ENCODE measurements at regions not wholly inside any gene's neighbourhood (a gene's known extent, or its start where the extent isn't known, plus 50 kb on each side); places are given as distances from the start of the nearest gene placed in this dataset.

GRCh38 chr2:64221935-64222334 lies 77.7 kb upstream of the PELI1 start:
- no peak for DNase-seq

- DNase-seq, result no peak
Observed at GRCh38 chr2:64222351-64222750, 78.1 kb upstream of the PELI1 start.

- no peak for DNase-seq
Observed at GRCh38 chr2:64223055-64223454, 78.8 kb upstream of the PELI1 start.

DNA sequence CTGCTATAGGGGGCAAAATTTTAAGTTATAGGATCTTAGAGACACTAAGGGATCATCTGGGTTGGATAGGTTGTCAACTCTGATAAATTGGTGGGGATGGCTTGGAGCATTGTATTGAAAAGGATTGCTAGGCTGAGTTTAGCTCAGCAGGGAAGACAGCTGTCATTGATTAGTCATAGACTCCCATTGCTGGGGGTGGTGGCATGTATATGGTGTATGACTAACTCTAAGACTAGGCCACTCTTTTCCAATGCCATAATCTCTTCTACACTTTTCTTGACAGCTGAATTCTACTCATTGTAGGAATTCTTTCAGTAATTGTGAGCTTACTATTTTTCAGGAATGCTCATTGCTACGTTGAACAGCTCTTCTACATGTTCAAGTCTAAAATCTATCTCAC lies 81.3 kb upstream of the PELI1 start:
- no peak for DNase-seq

DNA sequence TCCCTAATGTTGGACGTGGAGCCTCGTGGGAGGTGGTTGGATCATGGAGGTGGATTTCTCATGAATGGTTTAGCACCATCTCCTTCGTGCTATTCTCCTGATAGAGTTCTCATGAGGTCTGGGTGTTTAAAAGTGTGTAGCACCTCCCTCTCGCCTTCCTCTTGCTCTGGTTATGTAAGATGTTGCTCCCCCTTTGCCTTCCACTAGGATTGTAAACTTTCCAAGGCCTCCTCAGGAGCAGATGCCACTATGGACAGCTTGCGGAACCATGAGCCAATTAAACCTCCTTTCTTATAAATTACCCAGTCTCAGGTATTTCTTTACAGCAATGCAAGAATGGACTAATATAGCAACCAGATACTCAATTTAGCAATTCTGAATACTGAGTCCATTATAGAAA lies 82.4 kb upstream of the PELI1 start:
- no peak for DNase-seq

DNA sequence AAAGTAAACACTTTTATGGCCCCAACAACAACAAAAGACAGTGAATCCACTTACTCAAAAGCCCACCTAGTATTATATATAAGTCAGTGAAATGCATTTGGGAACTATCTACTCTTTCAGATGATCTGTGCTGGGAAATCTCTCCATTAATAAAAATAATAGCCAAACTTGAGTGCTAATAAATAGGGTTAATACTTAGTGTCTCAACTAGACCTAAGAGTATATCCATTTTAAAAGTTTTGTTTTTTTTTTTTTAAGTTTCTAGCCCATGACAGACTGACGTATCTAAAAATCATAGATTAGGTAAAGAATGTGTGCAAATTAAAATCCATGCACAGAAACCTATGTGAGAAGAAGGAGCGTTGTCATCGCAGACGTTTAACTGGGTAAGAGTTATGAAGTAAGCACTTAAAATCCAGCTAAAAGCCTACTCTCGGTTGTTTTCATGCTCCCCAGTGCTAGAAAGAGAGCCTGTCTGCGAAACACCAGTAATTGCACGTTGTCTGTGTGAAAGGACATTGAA lies 83.4 kb upstream of the PELI1 start:
- DNase-seq, result no peak

DNA sequence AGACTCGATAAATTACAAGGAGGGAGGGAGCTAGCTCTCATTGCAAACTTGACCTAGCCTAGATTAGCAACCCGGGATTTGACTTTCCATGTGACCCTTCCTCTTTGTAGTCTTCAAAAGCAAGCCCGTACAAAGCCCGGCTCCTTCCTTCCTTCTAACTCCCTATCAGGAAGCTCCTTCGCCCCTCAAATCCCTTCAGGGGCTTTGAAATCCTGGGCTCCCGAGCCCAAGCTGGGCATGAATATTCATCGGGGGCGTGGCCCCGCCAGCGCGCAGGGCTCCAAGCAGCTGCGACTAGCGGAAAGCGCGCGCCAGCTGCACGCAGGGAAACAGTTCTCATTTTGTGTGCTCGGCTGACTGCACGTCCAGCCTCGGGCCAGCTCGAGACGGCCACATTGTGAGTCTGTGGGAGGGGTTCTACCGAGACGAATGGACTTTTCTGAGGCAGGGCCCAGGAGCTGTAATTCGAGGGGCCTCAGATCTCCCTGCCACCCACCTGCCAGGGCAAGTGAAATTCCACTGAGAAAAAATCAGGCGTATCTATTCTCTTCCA lies 84.0 kb upstream of the PELI1 start:
- DNase-seq, result peak; percentile 86

- DNase-seq, result no peak
Observed at GRCh38 chr2:64228918-64229317, 84.7 kb upstream of the PELI1 start.

DNA sequence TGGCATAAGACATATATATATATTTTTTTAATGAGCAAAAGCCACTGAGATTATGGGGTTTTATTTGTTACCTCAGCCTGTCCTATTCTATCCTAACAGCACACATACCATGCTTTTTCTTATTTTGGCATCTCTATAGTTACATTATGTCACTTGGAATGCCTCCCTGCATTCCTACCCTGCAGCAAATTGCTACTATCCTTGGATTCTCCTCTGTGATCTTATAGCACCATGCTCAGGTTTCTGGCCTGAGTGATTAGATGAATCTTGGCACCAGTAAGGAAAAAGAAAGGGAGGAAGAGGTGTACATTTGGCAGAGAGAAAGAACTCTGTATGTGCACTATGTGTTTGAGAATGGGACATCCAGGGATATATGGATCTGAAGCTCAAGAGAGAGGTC lies 86.3 kb upstream of the PELI1 start:
- no peak for DNase-seq

DNA sequence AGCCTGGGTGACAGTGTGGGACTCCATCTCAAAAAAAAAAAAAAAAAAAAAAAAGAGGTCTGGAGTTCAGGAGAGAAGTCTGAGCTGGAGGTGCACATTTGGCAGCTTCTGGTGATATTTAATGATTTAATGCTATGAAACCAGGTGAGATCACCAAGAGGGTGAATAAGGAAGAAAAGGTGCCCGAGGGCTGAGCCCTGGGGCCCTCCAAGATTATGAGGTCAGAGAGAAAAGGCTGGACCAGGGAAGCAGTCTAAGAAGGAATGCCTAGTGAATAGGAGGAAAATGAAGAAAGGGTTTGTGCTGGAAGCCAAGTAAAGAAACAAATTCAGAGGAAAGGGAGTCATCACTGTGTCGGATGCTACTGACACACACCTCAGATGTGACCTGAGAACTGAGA lies 88.0 kb upstream of the PELI1 start:
- no peak for DNase-seq

DNA sequence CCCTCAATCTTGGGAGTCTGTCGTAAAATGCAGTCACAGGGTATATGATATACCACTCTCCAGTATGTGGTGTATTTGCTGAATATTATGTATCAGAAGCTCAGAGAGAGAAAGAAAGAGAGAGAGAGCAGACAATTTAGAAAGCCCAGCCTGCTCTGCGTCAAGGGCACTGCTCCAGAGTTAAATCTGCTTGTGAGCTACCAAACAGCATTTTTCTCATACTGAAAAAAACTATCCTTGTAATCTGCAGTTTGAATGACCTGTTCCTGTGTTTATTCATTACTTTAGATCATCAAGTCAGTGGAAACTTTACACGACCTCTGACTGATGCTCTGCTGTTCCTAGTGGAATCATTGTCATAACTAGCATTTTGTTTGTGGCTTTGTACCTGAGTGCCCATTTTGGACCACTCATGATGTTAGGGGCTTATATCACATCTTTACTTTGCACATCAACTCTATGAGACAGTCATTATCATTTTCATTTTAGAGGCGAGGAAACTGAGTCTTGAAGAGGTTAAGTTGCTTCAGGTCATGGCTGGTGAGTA lies 89.2 kb upstream of the PELI1 start:
- DNase-seq, result no peak

DNA sequence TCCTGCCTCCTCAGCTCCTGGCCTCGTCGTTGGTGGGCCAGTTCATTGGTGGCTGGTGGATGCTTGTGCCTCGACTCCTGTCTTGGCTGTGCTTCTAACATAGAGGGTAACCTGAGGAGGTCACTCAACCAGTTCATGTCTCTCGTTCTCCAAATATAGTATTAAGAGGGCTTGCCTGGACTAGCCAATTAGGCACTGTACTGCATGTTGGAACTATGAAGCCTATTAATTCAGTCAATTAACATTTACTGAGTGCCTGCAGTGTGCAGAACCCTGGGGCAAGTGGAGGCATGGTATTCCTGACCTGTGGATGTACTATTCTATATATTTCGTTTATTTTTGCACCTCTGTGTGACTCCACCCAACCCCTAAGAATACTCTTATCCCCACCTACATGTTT lies 89.9 kb upstream of the PELI1 start:
- DNase-seq, result no peak

- no peak for DNase-seq
Observed at GRCh38 chr2:64234785-64235184, 90.6 kb upstream of the PELI1 start.

DNA sequence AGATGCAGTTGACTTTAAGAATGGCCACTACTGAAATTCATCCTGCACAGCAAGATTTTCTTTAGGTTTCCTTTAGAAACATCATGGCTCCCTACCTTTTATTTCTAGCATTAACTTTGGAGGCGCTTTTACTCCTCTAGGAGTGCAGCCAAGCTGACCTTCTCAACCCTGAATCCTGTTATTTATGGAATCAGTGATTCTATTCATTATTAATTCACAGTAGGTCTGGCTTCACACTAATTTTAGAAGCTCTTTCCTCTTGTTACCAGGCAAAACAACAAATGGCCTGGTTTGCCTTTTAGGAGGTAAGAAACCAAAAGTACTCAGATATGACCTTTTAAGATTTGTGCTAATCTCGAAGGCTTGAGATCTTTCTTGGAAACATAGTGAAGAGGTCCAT lies 93.0 kb upstream of the PELI1 start:
- DNase-seq, result no peak

GRCh38 chr2:64238799-64239198 lies 94.6 kb upstream of the PELI1 start:
- no peak for DNase-seq

DNA sequence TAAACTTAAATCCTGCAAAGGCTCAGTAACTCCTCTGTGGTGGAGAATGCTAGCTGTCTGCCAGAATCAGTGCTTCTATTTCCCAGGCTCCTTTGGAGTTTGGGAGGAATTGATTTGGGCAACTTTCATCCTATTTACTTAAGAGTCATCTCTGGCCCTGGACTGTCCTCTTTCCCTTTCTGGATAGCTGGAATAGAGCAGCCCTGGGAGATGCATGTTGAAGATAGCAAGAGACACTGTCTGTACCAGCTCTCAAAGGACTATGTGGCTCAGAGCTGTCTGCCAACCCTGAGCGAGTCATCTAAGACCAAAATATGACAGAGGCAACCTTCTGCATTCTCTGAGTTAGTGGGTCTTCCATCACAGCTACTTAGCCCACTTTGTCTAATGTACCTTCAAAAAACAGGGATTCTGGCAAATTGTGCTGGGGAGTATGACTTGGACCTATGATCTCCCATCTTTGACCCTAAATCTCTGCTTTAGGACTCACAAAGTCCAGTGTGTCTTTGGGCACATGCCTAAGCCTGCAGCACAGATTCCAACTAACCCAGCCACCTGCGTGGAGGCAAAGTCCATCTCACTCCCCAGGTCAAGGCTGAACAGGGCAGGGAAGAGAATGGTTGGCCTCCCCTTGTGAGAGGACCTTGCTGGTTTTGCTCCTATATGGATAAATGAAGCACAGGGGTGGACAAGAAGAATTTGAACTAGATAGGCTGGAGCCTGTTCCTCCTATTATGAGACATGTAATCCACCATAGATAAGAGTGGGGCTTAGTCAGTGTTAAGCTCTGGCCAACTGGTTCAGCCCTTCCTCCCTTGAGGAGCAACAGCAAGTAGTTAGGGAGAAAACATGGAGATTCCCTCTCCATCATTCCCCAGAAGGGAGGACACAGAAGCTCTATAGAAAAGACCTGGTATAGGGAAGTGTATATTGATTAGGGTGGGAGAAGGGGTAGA lies 99.1 kb upstream of the PELI1 start:
- no peak for DNase-seq

- DNase-seq, result no peak
Observed at GRCh38 chr2:64244037-64244416, 99.8 kb upstream of the PELI1 start.

GRCh38 chr2:64245631-64246030 lies 101.4 kb upstream of the PELI1 start:
- no peak for DNase-seq

- no peak for DNase-seq
Observed at GRCh38 chr2:64246962-64247361, 102.7 kb upstream of the PELI1 start.

GRCh38 chr2:64249426-64249825 lies 105.2 kb upstream of the PELI1 start:
- DNase-seq, result no peak

- DNase-seq, result no peak
Observed at GRCh38 chr2:64250063-64250462, 105.8 kb upstream of the PELI1 start.

- no peak for DNase-seq
Observed at GRCh38 chr2:64250751-64251423, 106.7 kb upstream of the PELI1 start.

Data from renal pelvis (tissue), 1 donor.